HEK293T (cell line): ENCODE measurements at regions not wholly inside any gene's neighbourhood (a gene's known extent, or its start where the extent isn't known, plus 50 kb on each side); places are given as distances from the start of the nearest gene placed in this dataset.

Experiments used
- ARNT ChIP-seq: fragments of 450-650 bp; IDR thresholded peaks from 2 replicates; pipeline ENCODE4 v1.6.1; 2017; ENCODE audit warnings: mild to moderate bottlenecking
- CTBP1 ChIP-seq: fragments of 450-650 bp; IDR thresholded peaks from 2 replicates; pipeline ENCODE4 v1.6.1; 2016; ENCODE audit warnings: borderline replicate concordance
- ELF4 ChIP-seq: fragments of 450-650 bp; IDR thresholded peaks from 2 replicates; pipeline ENCODE4 v1.6.1; 2017; ENCODE audit warnings: antibody characterized with exemption
- FOXA1 ChIP-seq: fragments of 450-650 bp; IDR thresholded peaks from 2 replicates; pipeline ENCODE4 v1.6.1; 2016; ENCODE audit warnings: mild to moderate bottlenecking
- FOXK2 ChIP-seq: fragments of 450-650 bp; IDR thresholded peaks from 2 replicates; pipeline ENCODE4 v1.6.1; 2016; ENCODE audit warnings: mild to moderate bottlenecking
- FOXM1 ChIP-seq: fragments of 450-650 bp; IDR thresholded peaks from 2 replicates; pipeline ENCODE4 v1.6.1; 2017; ENCODE audit warnings: mild to moderate bottlenecking, borderline replicate concordance
- HDGF ChIP-seq: fragments of 450-650 bp; IDR thresholded peaks from 2 replicates; pipeline ENCODE4 v1.6.1; 2017; ENCODE audit warnings: antibody characterized with exemption, borderline replicate concordance
- L3MBTL2 ChIP-seq: fragments of 450-650 bp; conservative IDR thresholded peaks from 2 replicates; pipeline ENCODE4 v1.6.1; 2016; ENCODE audit warnings: mild to moderate bottlenecking
- LEF1 ChIP-seq: fragments of 450-650 bp; IDR thresholded peaks from 2 replicates; pipeline ENCODE4 v1.6.1; 2017; ENCODE audit warnings: mild to moderate bottlenecking, borderline replicate concordance
- NFRKB ChIP-seq: fragments of 450-650 bp; IDR thresholded peaks from 2 replicates; pipeline ENCODE4 v1.6.1; 2016; ENCODE audit warnings: mild to moderate bottlenecking, moderate library complexity
- SP1 ChIP-seq: fragments of 450-650 bp; IDR thresholded peaks from 2 replicates; pipeline ENCODE4 v1.6.1; 2017
- SUZ12 ChIP-seq: fragments of 450-650 bp; IDR thresholded peaks from 2 replicates; pipeline ENCODE4 v1.6.1; 2016; ENCODE audit warnings: mild to moderate bottlenecking
- TARDBP ChIP-seq: fragments of 450-650 bp; IDR thresholded peaks from 2 replicates; pipeline ENCODE4 v1.6.1; 2016
- ZNF384 ChIP-seq: fragments of 450-650 bp; IDR thresholded peaks from 2 replicates; pipeline ENCODE4 v1.6.1; 2016

GRCh38 chr2:81624825-81625224, 1320.3 kb upstream of the LRRTM1 start:
- no peak for TF ChIP-seq SP1
- no peak for TF ChIP-seq L3MBTL2
- TF ChIP-seq FOXK2: no peak
- TF ChIP-seq CTBP1: no peak
- no peak for TF ChIP-seq ARNT
- TF ChIP-seq HDGF: no peak
- TF ChIP-seq FOXM1: no peak
- no peak for TF ChIP-seq LEF1
- no peak for TF ChIP-seq ZNF384
- no peak for TF ChIP-seq SUZ12
- TF ChIP-seq ELF4: no peak
- no peak for TF ChIP-seq FOXA1
- no peak for TF ChIP-seq NFRKB
- TF ChIP-seq TARDBP: no peak
